GM12874 (cell line): ENCODE measurements at regions not wholly inside any gene's neighbourhood (a gene's known extent, or its start where the extent isn't known, plus 50 kb on each side); places are given as distances from the start of the nearest gene placed in this dataset.

Source experiments
- CTCF ChIP-seq: IDR thresholded peaks from 2 replicates; pipeline ENCODE4 v1.5.1; 2011; ENCODE audit warnings: low read depth, mild to moderate bottlenecking, control low read depth, low read length, moderate library complexity; ENCODE audit not compliant: insufficient read depth

- TF ChIP-seq CTCF: no peak
Measured at GRCh38 chr10:30784897-30785605, 155.5 kb upstream of the LYZL2 start.

GRCh38 chr10:30784524-30784896, 155.0 kb upstream of the LYZL2 start:
- TF ChIP-seq CTCF: no peak

GRCh38 chr10:30783939-30784501, 154.5 kb upstream of the LYZL2 start:
- TF ChIP-seq CTCF: peak; percentile 91

GRCh38 chr10:30782537-30783461, 153.2 kb upstream of the LYZL2 start:
- TF ChIP-seq CTCF: no peak

GRCh38 chr10:30782157-30782536, 152.6 kb upstream of the LYZL2 start:
- no peak for TF ChIP-seq CTCF

- TF ChIP-seq CTCF: no peak
Measured at GRCh38 chr10:30781670-30782121, 152.1 kb upstream of the LYZL2 start.

GRCh38 chr10:30778769-30779168, 149.2 kb upstream of the LYZL2 start:
- no peak for TF ChIP-seq CTCF
